Pancreas (tissue), 10 donors: ENCODE measurements at regions not wholly inside any gene's neighbourhood (a gene's known extent, or its start where the extent isn't known, plus 50 kb on each side); places are given as distances from the start of the nearest gene placed in this dataset.

Source experiments
- ATAC-seq, 4 donors: fragments of 200-7000 bp; cut with Tn5 transposase; one replicate each; pipeline versions ENCODE4 v1.8.0 to v1.9.1; 2020; ENCODE audit warnings: mild to moderate bottlenecking in 4 of 4, moderate library complexity in 4 of 4
- DNase-seq, 6 donors: peaks; one replicate each; pipeline ENCODE4 v3.0.0-alpha.2; 2020
- FAIRE-seq: peaks from 2 replicates; lab custom pipeline; 2012; peaks lifted over from hg19 to GRCh38; lab: Jason Lieb, UNC
- H3K27ac ChIP-seq, 4 donors: fragments of 200-600 bp; sonication (generic); 1 replicate in 3 of 4; 2 replicates in 1 of 4; pipeline versions ENCODE4 v1.5.0 to v1.8.0; 2020
- H3K27me3 ChIP-seq, 4 donors: fragments of 200-600 bp; one replicate each; pipeline ENCODE4 v1.8.0; 2021
- H3K36me3 ChIP-seq, 3 donors: fragments of 200-600 bp; sonication (generic) in 1 of 3; one replicate each; pipeline versions ENCODE4 v1.5.0 to v1.8.0; 2020 to 2021
- H3K4me1 ChIP-seq, 3 donors: fragments of 200-600 bp; one replicate each; pipeline ENCODE4 v1.8.0; 2021
- H3K4me3 ChIP-seq, 4 donors: fragments of 200-600 bp; sonication (generic) in 2 of 4; one replicate each; pipeline versions ENCODE4 v1.5.0 to v1.8.0; 2020 to 2021
- H3K9me3 ChIP-seq, 4 donors: fragments of 200-600 bp; one replicate each; pipeline ENCODE4 v1.8.0; 2021
- WGBS, 2 donors: extraction: QIAGEN DNeasy Blood & Tissue Kit; methylation state at CpG; one replicate each; pipeline ENCODE4 v1.1.7; 2013; 5-methylcytosine and 5-hydroxymethylcytosine counted together
- intact Hi-C, 3 donors: fragments of 100-400 bp; cut with DNase I; formaldehyde crosslinking; loops; one replicate each; pipeline versions ENCODE4 v1.11.1 to v1.14.2; 2022
- TF ChIP-seq, protein P1 (sequence below), 4 donors: fragments of 200-600 bp; sonication (generic) in 3 of 4; IDR thresholded peaks; one replicate each; pipeline versions ENCODE4 v1.5.0 to v1.8.0; 2021; ENCODE audit warnings: antibody characterized with exemption in 4 of 4
- donor health status: healthy with polysubstance abuse.
- donor health status: DM: no; HTN: no; CAD: no; lungs with moderate emphysema.
- donor health status: DM: no; HTN: no; CAD: no.
- donor health status: control.
- donor health status: control.
- donor health status: Bipolar disorder and iron deficiency.
- donor health status: DM: yes; HTN: yes; CAD: no.
- donor health status: DM: no; HTN: no; CAD: no.
- donor health status: DM: no; HTN: no; CAD: no.
- donor health status: DM: yes; HTN: yes; CAD: no.

DNA sequence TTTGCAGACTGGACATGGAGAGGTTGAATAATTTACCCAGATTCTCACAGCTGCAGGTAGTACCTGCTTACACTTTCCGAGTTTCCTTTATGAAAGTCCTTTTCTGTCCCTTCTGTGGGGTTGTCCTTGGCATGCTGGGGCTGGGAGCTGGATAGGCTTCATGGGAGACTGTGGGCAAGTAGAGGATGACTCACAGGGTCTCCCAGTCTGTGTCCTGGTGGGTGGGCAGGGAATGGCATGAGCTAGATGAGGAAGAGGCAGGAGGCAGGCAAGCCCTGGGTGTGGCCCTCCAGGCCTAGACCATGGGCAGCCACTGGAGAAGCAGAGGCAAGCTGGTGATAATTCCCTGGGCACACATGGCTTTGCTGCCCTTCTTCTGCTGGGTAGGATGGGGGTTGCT, 80.6 kb downstream of the NAV1 start:
- ATAC-seq, result no peak
- no peak overlapping the region for H3K4me3 ChIP-seq
- FAIRE-seq, result no peak
- intact Hi-C loops, result no loop called here
- no peak for DNase-seq
- 88 to 97% methylated on average over 1 of the region's 1 CpG for WGBS, 2 donors
- H3K36me3 ChIP-seq, result no peaks in the 10 kb centered on the region
- H3K27ac ChIP-seq, result no peak overlapping the region
- no peaks in the 10 kb centered on the region for H3K4me1 ChIP-seq
- H3K27me3 ChIP-seq, result no peaks in the 10 kb centered on the region
- H3K9me3 ChIP-seq, result no peaks in the 10 kb centered on the region
- TF ChIP-seq, protein P1, sequence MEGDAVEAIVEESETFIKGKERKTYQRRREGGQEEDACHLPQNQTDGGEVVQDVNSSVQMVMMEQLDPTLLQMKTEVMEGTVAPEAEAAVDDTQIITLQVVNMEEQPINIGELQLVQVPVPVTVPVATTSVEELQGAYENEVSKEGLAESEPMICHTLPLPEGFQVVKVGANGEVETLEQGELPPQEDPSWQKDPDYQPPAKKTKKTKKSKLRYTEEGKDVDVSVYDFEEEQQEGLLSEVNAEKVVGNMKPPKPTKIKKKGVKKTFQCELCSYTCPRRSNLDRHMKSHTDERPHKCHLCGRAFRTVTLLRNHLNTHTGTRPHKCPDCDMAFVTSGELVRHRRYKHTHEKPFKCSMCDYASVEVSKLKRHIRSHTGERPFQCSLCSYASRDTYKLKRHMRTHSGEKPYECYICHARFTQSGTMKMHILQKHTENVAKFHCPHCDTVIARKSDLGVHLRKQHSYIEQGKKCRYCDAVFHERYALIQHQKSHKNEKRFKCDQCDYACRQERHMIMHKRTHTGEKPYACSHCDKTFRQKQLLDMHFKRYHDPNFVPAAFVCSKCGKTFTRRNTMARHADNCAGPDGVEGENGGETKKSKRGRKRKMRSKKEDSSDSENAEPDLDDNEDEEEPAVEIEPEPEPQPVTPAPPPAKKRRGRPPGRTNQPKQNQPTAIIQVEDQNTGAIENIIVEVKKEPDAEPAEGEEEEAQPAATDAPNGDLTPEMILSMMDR (IDR thresholded peaks at IDR 0.05), result no peak

GRCh38 chr1:201622353-201622752, 83.4 kb downstream of the NAV1 start:
- FAIRE-seq (no peak), DNase-seq (no peak), ATAC-seq (no peak)
- Histone ChIP-seq H3K27ac (no peak overlapping the region), H3K36me3 (no peaks in the 10 kb centered on the region), H3K9me3 (no peaks in the 10 kb centered on the region), H3K27me3 (no peaks in the 10 kb centered on the region), H3K4me1 (no peaks in the 10 kb centered on the region), H3K4me3 (no peak overlapping the region)
- TF ChIP-seq, protein P1 (IDR thresholded peaks at IDR 0.05), result no peak
- WGBS, 2 donors, result 85 to 87% methylated on average over 4 of the region's 4 CpGs
- intact Hi-C loops, result no loop called here

DNA sequence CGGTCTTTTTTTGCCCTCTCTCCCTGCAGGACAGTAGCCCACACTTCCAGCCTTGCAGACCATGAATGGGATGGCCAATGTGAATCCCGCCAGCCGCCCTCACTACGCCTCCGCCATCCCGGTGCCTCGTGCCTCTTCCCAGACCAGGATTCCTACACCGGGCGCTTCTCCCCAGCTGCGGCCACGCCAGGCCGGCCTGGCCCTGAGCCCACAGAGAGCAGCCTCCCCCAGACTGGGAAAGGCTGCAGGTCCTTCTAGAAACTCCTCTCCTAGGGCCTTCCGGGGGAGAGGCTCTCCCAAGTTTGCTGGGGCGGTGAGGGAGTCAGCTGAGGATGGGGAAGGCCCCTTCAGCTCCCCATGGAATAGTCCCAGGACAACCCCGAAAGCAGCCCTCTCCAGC, 83.9 kb downstream of the NAV1 start:
- Histone ChIP-seq H3K4me1 (no peaks in the 10 kb centered on the region), H3K27me3 (no peaks in the 10 kb centered on the region), H3K36me3 (no peaks in the 10 kb centered on the region), H3K4me3 (no peak overlapping the region), H3K27ac (no peak overlapping the region), H3K9me3 (no peaks in the 10 kb centered on the region)
- FAIRE-seq, result no peak
- no peak for ATAC-seq
- intact Hi-C loops, result no loop called here
- 91 to 92% methylated on average over 15 of the region's 15 CpGs for WGBS, 2 donors
- no peak for DNase-seq
- TF ChIP-seq, protein P1 (IDR thresholded peaks at IDR 0.05), result no peak

- no peaks in the 10 kb centered on the region for H3K36me3 ChIP-seq
- WGBS, 2 donors, result 64 to 72% methylated on average over 4 of the region's 4 CpGs
- no peaks in the 10 kb centered on the region for H3K27me3 ChIP-seq
- no peak overlapping the region for H3K4me3 ChIP-seq
- no peaks in the 10 kb centered on the region for H3K4me1 ChIP-seq
- ATAC-seq, result peak in 1 of 4 donors; percentile 7
- no peak overlapping the region for H3K27ac ChIP-seq
- no peaks in the 10 kb centered on the region for H3K9me3 ChIP-seq
- intact Hi-C loops, result no loop called here
- no peak for DNase-seq
- TF ChIP-seq, protein P1 (IDR thresholded peaks at IDR 0.05), result no peak
- no peak for FAIRE-seq
Measured at GRCh38 chr1:201624741-201625225, 85.9 kb downstream of the NAV1 start.

DNA sequence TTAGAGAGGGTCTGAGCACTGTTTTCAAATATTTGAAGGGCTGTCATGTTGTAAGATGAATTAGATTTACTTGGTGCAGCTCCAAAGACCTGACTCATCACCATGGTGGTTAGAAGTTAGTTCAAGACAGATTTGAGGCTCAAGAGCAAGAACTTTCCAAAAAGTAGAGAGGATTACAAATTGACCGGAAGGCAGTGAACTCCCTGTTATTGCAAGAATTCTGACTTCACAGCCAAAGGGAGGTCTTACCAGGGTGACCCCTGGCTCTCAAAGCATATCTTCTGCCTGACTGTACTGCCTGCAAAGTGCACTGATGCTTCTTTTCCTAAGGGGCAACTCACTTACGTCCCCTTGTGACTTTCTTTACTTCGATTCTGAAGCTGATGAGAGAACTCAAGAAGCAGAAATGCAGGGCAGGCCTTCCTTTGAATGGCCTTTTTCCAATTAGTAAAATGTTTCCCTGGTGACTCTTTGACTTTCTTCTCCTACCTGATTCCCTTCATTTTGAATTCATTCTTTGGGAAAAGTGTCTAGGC, 86.4 kb downstream of the NAV1 start:
- peak in 3 of 4 donors; percentile 19 to 59 (median 39) for ATAC-seq
- DNase-seq, result no peak
- Histone ChIP-seq H3K9me3 (no peaks in the 10 kb centered on the region), H3K4me1 (no peaks in the 10 kb centered on the region), H3K4me3 (no peak overlapping the region), H3K27me3 (no peaks in the 10 kb centered on the region), H3K27ac (no peak overlapping the region), H3K36me3 (no peaks in the 10 kb centered on the region)
- intact Hi-C loops, result no loop called here
- no peak for FAIRE-seq
- TF ChIP-seq, protein P1 (IDR thresholded peaks at IDR 0.05), result no peak
- WGBS, 2 donors, result 74 to 79% methylated on average over 3 of the region's 3 CpGs
